Pancreas (tissue), 10 donors: ENCODE measurements at regions not wholly inside any gene's neighbourhood (a gene's known extent, or its start where the extent isn't known, plus 50 kb on each side); places are given as distances from the start of the nearest gene placed in this dataset.

Experiments
- ATAC-seq, 4 donors: fragments of 200-7000 bp; cut with Tn5 transposase; one replicate each; pipeline versions ENCODE4 v1.8.0 to v1.9.1; 2020; ENCODE audit warnings: mild to moderate bottlenecking in 4 of 4, moderate library complexity in 4 of 4
- DNase-seq, 6 donors: peaks; one replicate each; pipeline ENCODE4 v3.0.0-alpha.2; 2020
- FAIRE-seq: peaks from 2 replicates; lab custom pipeline; 2012; peaks lifted over from hg19 to GRCh38; lab: Jason Lieb, UNC
- H3K27ac ChIP-seq, 4 donors: fragments of 200-600 bp; sonication (generic); 1 replicate in 3 of 4; 2 replicates in 1 of 4; pipeline versions ENCODE4 v1.5.0 to v1.8.0; 2020
- H3K27me3 ChIP-seq, 4 donors: fragments of 200-600 bp; one replicate each; pipeline ENCODE4 v1.8.0; 2021
- H3K36me3 ChIP-seq, 3 donors: fragments of 200-600 bp; sonication (generic) in 1 of 3; one replicate each; pipeline versions ENCODE4 v1.5.0 to v1.8.0; 2020 to 2021
- H3K4me1 ChIP-seq, 3 donors: fragments of 200-600 bp; one replicate each; pipeline ENCODE4 v1.8.0; 2021
- H3K4me3 ChIP-seq, 4 donors: fragments of 200-600 bp; sonication (generic) in 2 of 4; one replicate each; pipeline versions ENCODE4 v1.5.0 to v1.8.0; 2020 to 2021
- H3K9me3 ChIP-seq, 4 donors: fragments of 200-600 bp; one replicate each; pipeline ENCODE4 v1.8.0; 2021
- CTCF ChIP-seq, 4 donors: fragments of 200-600 bp; sonication (generic) in 3 of 4; IDR thresholded peaks; one replicate each; pipeline versions ENCODE4 v1.5.0 to v1.8.0; 2021; ENCODE audit warnings: antibody characterized with exemption in 4 of 4
- WGBS, 2 donors: extraction: QIAGEN DNeasy Blood & Tissue Kit; methylation state at CpG; one replicate each; pipeline ENCODE4 v1.1.7; 2013; 5-methylcytosine and 5-hydroxymethylcytosine counted together
- intact Hi-C, 3 donors: fragments of 100-400 bp; cut with DNase I; formaldehyde crosslinking; loops; one replicate each; pipeline versions ENCODE4 v1.11.1 to v1.14.2; 2022
- donor health status: healthy with polysubstance abuse.
- donor health status: DM: no; HTN: no; CAD: no; lungs with moderate emphysema.
- donor health status: DM: no; HTN: no; CAD: no.
- donor health status: control.
- donor health status: control.
- donor health status: Bipolar disorder and iron deficiency.
- donor health status: DM: yes; HTN: yes; CAD: no.
- donor health status: DM: no; HTN: no; CAD: no.
- donor health status: DM: no; HTN: no; CAD: no.
- donor health status: DM: yes; HTN: yes; CAD: no.

GRCh38 chr1:79207786-79208185, 201.3 kb upstream of the ADGRL4 start:
- H3K9me3 ChIP-seq, result no peaks in the 10 kb centered on the region
- no peaks in the 10 kb centered on the region for H3K27me3 ChIP-seq
- H3K4me3 ChIP-seq, result no peak overlapping the region
- H3K36me3 ChIP-seq, result no peaks in the 10 kb centered on the region
- no peak for TF ChIP-seq CTCF (IDR thresholded peaks at IDR 0.05)
- whole genome bisulfite sequencing, 2 donors, result 50 to 68% methylated on average over 4 of the region's 4 CpGs
- DNase-seq (no peak), FAIRE-seq (no peak), ATAC-seq (no peak)
- intact Hi-C loops, result no loop called here
- H3K4me1 ChIP-seq, result no peaks in the 10 kb centered on the region
- no peak overlapping the region for H3K27ac ChIP-seq

GRCh38 chr1:79207331-79207730, 200.8 kb upstream of the ADGRL4 start:
- no peak overlapping the region for H3K4me3 ChIP-seq
- TF ChIP-seq CTCF (IDR thresholded peaks at IDR 0.05), result no peak
- intact Hi-C loops, result no loop called here
- ATAC-seq (no peak), FAIRE-seq (no peak), DNase-seq (no peak)
- H3K9me3 ChIP-seq, result no peaks in the 10 kb centered on the region
- no peak overlapping the region for H3K27ac ChIP-seq
- H3K36me3 ChIP-seq, result no peaks in the 10 kb centered on the region
- H3K27me3 ChIP-seq, result peaks cover 0 to under 1% (median 0%) of the 10 kb centered on the region in 4 donors
- no peaks in the 10 kb centered on the region for H3K4me1 ChIP-seq
- WGBS, 2 donors, result 49 to 65% methylated on average over 5 of the region's 5 CpGs

GRCh38 chr1:79204779-79205479, 198.4 kb upstream of the ADGRL4 start:
- DNase-seq (no peak), ATAC-seq (no peak), FAIRE-seq (no peak)
- Histone ChIP-seq H3K36me3 (no peaks in the 10 kb centered on the region), H3K4me1 (no peaks in the 10 kb centered on the region), H3K27ac (no peak overlapping the region), H3K27me3 (peaks cover 0 to 6% (median 0%) of the 10 kb centered on the region in 4 donors), H3K4me3 (no peak overlapping the region), H3K9me3 (no peaks in the 10 kb centered on the region)
- WGBS, 2 donors, result 42 to 48% methylated on average over 4 of the region's 4 CpGs
- intact Hi-C loops, result no loop called here
- no peak for TF ChIP-seq CTCF (IDR thresholded peaks at IDR 0.05)

GRCh38 chr1:79198832-79199231, 192.3 kb upstream of the ADGRL4 start:
- H3K27ac ChIP-seq, result no peak overlapping the region
- DNase-seq, result no peak
- TF ChIP-seq CTCF (IDR thresholded peaks at IDR 0.05), result no peak
- no peaks in the 10 kb centered on the region for H3K36me3 ChIP-seq
- no peak for ATAC-seq
- peaks cover 0 to 6% (median 0%) of the 10 kb centered on the region in 4 donors for H3K27me3 ChIP-seq
- FAIRE-seq, result no peak
- no peaks in the 10 kb centered on the region for H3K4me1 ChIP-seq
- intact Hi-C loops, result no loop called here
- H3K9me3 ChIP-seq, result no peaks in the 10 kb centered on the region
- WGBS, 2 donors, result 23 to 56% methylated on average over 2 of the region's 2 CpGs
- no peak overlapping the region for H3K4me3 ChIP-seq

- DNase-seq, result no peak
- intact Hi-C loops, result no loop called here
- Histone ChIP-seq H3K4me1 (no peaks in the 10 kb centered on the region), H3K27ac (no peak overlapping the region), H3K4me3 (no peak overlapping the region), H3K27me3 (peaks cover 0 to 6% (median 2%) of the 10 kb centered on the region in 4 donors), H3K36me3 (no peaks in the 10 kb centered on the region), H3K9me3 (no peaks in the 10 kb centered on the region)
- WGBS, 2 donors, result 43 to 79% methylated on average over 2 of the region's 2 CpGs
- no peak for ATAC-seq
- no peak for TF ChIP-seq CTCF (IDR thresholded peaks at IDR 0.05)
- no peak for FAIRE-seq
Measured at GRCh38 chr1:79197421-79197820, 190.9 kb upstream of the ADGRL4 start.
